Ectodermal cell (in vitro differentiated cells): ENCODE measurements at regions not wholly inside any gene's neighbourhood (a gene's known extent, or its start where the extent isn't known, plus 50 kb on each side); places are given as distances from the start of the nearest gene placed in this dataset.

Source experiments
- H3K27ac ChIP-seq: 2 replicates; pipeline ENCODE4 v1.7.0; 2013; ENCODE audit warnings: mild to moderate bottlenecking, low read depth, low read length; ENCODE audit not compliant: insufficient read depth, poor library complexity, severe bottlenecking
- H3K27me3 ChIP-seq: 2 replicates; pipeline ENCODE4 v1.7.0; 2013; ENCODE audit warnings: mild to moderate bottlenecking, low read length; ENCODE audit not compliant: insufficient read depth, control insufficient read depth, poor library complexity, severe bottlenecking
- H3K36me3 ChIP-seq: one replicate; pipeline ENCODE4 v1.7.0; 2013; ENCODE audit warnings: low read length; ENCODE audit not compliant: control insufficient read depth, insufficient read depth
- H3K4me1 ChIP-seq: one replicate; pipeline ENCODE4 v1.7.0; 2013; ENCODE audit warnings: low read length; ENCODE audit not compliant: control insufficient read depth, insufficient read depth
- H3K4me3 ChIP-seq: 2 replicates; pipeline ENCODE4 v1.7.0; 2013; ENCODE audit warnings: low read depth, low read length, control low read depth; ENCODE audit not compliant: insufficient read depth
- H3K9me3 ChIP-seq: 2 replicates; pipeline ENCODE4 v1.7.0; 2013; ENCODE audit warnings: mild to moderate bottlenecking, low read length, moderate library complexity; ENCODE audit not compliant: control insufficient read depth
- WGBS, 2 experiments: methylation state at CpG; one replicate each; pipeline ENCODE4 v1.1.7; 2013; ENCODE audit warnings: missing lambda C conversion rate in 2 of 2; 5-methylcytosine and 5-hydroxymethylcytosine counted together

DNA sequence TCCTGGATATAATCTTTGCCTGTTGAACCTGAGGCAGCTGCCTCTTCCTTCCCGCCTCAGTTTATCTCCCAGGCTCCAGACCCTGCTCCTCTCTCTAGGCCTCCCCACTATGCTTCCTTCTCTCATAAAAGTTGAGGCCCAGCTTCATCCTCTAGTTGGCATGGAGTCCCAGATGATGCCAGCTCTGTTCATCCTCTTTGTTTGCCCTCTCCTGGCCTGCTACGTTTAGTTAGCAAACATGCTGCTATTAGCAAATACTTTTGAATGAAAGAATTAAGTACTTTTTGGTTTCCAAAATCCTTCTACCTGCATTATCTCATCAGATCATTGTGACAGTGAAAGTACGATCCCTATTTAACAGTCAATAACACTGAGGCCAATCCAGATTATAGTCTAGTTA lies 472.5 kb downstream of the COG6 start:
- Histone ChIP-seq H3K9me3 (no peaks in the 10 kb centered on the region), H3K36me3 (no peaks in the 10 kb centered on the region), H3K4me1 (no peaks in the 10 kb centered on the region), H3K4me3 (no peak overlapping the region), H3K27ac (no peak overlapping the region), H3K27me3 (no peaks in the 10 kb centered on the region)
- WGBS, 2 experiments: 89 to 90% methylated on average over 3 of the region's 3 CpGs

DNA sequence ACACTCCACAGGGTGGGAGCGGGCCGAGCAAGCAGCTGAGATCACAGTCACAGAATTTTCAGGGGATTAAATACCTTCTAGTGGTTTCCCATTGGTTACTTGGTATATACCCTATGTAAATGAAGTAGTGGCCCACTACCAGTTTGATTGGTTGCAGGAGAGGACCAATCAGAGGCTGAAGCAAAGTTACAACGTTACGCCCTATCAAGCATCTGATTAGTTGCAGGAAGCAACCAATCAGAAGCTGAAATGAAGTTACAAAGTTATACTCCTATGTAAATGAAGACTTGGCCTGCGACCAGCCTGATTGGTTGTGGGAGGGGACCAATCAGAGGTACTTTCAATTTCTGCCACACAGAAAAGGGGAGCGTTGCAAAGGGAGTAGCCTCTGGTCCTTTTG lies 474.0 kb downstream of the COG6 start:
- Histone ChIP-seq H3K4me3 (no peak overlapping the region), H3K36me3 (no peaks in the 10 kb centered on the region), H3K27ac (no peak overlapping the region), H3K4me1 (no peaks in the 10 kb centered on the region), H3K9me3 (no peaks in the 10 kb centered on the region), H3K27me3 (no peaks in the 10 kb centered on the region)
- 96 to 97% methylated on average over 6 of the region's 6 CpGs for WGBS, 2 experiments

DNA sequence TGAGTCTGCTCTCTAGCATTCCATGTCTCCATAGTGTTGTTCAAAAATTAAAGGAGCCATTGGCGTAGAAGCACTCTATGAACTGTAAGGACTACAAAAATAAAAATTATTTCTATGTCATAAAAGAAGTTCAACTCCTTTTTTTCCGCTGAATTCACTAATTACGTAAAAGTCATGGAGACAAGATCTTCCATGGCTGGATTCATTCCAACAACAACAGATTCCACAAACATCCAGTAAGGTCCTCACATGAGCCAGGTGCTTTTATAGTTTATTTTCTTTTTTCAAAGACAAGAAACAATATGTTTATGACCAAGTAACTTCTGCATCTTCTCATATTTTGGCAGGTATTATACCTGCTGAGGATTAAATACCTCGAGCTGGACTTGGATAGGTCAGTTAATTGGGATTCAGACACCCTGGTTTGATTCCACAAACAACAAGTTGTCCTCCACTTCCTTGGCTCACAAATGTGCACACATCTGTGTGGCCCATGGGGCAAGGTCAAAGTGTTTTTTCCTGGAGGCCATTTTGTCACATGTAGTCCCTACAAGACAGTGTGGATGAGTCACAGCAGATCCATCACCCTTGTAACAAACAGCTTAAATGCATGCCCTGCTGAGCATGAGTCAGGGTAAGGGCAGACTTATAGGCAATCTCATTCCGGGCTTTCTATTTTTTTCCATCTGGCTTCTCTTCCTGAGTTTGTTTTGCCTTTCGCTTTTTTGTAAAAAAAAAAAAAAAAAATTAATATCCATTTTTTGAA lies 475.6 kb downstream of the COG6 start:
- H3K36me3 ChIP-seq: no peaks in the 10 kb centered on the region
- no peak overlapping the region for H3K27ac ChIP-seq
- H3K4me1 ChIP-seq: no peaks in the 10 kb centered on the region
- WGBS, 2 experiments: 92 to 96% methylated on average over 5 of the region's 6 CpGs
- H3K4me3 ChIP-seq: no peak overlapping the region
- H3K27me3 ChIP-seq: no peaks in the 10 kb centered on the region
- H3K9me3 ChIP-seq: no peaks in the 10 kb centered on the region

DNA sequence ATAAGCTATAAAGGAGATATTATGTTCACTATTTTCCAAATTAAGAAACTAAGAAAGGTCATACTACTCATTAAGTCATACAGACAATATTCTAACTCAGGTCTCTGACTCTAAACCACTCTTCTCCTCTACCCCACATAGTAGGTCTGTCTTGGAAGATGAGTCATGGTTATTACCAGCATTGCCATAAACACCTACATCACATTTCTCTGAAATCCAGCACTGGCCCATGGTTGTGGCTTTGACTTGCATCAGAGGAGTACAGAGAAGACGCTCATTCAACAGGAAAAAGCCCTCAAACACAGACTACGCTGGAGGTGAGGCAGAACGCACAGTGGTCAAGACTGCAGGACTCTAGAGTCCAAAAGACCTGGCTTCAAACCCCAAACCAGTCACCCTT lies 476.8 kb downstream of the COG6 start:
- H3K36me3 ChIP-seq: no peaks in the 10 kb centered on the region
- no peaks in the 10 kb centered on the region for H3K9me3 ChIP-seq
- no peaks in the 10 kb centered on the region for H3K27me3 ChIP-seq
- H3K27ac ChIP-seq: no peak overlapping the region
- H3K4me1 ChIP-seq: no peaks in the 10 kb centered on the region
- no peak overlapping the region for H3K4me3 ChIP-seq
- WGBS, 2 experiments: 94 to 95% methylated on average over 3 of the region's 3 CpGs

DNA sequence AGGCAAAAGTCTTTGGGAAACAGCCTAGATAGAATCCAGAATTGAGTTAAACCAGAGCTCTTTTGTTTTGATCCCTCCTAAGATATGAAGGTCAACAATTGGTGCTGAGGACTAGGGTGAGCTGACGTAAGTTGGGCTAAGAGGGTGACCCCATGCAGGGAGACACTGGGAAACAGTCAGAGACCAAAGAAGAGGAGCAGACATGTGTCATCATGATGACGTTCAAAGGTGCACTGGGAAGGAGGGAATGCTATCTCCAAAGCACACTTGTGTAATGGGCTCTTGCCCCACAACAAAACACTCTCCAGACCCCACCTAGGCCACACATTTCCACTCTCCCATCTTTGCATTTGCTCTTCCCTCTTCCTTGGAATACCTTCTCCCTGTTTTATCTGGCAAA lies 481.4 kb downstream of the COG6 start:
- Histone ChIP-seq H3K27ac (no peak overlapping the region), H3K4me1 (no peaks in the 10 kb centered on the region), H3K4me3 (no peak overlapping the region), H3K9me3 (no peaks in the 10 kb centered on the region), H3K27me3 (no peaks in the 10 kb centered on the region), H3K36me3 (no peaks in the 10 kb centered on the region)
- 90 to 91% methylated on average over 2 of the region's 2 CpGs for WGBS, 2 experiments

DNA sequence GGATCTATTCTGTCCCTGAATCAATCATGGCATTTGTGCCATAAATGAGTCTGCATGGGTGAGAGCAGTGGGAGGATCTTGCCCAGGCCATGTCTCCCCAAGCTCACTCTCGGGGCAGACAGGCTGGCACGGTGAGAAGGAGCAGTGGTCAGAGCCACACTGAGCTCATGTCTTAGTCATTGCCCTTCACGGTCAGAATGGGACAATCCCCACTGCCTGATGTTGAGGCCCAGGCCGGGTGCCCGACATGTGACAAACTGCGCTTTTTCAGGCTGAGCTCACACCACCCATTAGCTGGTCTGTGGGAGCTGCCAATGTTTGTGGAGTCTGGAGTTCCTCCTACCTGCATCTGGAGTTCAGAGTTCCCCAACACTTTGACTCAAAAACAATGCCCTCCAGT lies 481.9 kb downstream of the COG6 start:
- 96 to 97% methylated on average over 6 of the region's 6 CpGs for WGBS, 2 experiments
- H3K36me3 ChIP-seq: no peaks in the 10 kb centered on the region
- H3K27ac ChIP-seq: no peak overlapping the region
- no peaks in the 10 kb centered on the region for H3K9me3 ChIP-seq
- H3K4me3 ChIP-seq: no peak overlapping the region
- H3K4me1 ChIP-seq: no peaks in the 10 kb centered on the region
- H3K27me3 ChIP-seq: no peaks in the 10 kb centered on the region

DNA sequence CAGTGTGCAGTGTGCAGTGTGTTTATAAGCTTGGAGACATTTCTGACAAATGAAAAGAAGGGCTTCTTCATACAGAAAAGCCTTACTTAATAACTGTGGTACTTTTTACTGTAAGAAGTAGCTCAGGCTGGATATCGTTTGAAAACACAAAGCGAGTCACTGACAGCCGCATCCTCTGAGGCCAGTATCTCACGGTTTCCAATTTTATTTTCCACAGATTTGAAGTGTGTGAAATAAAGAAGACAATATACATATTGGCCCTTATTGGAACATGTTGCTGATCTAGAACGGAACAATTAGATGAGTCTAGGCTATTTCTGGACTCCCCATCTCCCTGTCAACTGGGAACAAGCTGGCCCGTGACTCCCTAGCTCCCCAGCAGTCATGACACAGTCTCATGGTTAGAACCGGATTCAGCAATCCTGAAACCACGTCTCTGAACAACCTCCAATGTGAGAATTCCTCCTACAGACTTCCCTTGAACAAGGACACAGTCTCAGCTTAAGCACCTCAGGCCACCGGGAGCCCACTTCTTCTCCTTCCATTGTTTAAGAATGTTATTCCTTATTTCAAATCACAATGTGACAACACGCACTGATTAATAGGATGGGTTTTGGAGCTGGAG lies 484.5 kb downstream of the COG6 start:
- no peaks in the 10 kb centered on the region for H3K4me1 ChIP-seq
- no peaks in the 10 kb centered on the region for H3K9me3 ChIP-seq
- WGBS, 2 experiments: 75 to 84% methylated on average over 8 to 10 of the region's 10 CpGs
- H3K4me3 ChIP-seq: no peak overlapping the region
- H3K27me3 ChIP-seq: no peaks in the 10 kb centered on the region
- no peaks in the 10 kb centered on the region for H3K36me3 ChIP-seq
- H3K27ac ChIP-seq: no peak overlapping the region

DNA sequence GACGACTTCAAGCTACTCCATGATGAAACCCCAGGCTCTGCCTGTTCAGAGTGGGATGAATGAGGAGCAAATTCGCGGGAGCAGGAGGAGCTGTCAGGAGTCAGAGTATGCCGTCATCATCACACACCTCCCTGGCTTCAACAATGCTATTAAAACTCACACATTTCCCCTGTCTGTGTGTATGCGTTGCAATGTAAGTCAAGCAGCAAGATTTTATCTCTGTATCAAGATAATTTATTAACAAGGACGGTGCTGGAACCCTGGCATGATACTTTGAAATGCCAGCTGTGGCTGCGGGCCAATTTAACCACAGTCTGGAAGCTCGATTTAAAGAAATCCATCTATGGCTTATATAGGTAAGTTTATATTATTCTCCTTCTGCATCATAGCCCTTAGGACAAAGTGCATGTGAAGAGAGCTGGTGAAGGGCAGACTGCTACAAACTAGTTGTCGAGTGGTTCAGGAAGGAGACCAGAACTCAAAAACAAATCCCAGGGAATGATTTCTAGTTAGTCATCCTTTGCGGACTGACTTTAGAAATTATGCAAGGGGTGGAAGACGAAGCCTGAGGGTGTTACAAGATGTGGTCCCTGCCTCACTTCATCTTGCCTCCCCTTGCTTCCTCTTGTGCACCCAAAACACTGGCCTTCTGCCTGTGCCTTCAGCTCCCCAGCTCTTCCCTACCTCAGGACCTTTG lies 486.5 kb downstream of the COG6 start:
- 84 to 87% methylated on average over 11 of the region's 11 CpGs for WGBS, 2 experiments
- H3K36me3 ChIP-seq: no peaks in the 10 kb centered on the region
- H3K9me3 ChIP-seq: no peaks in the 10 kb centered on the region
- H3K4me3 ChIP-seq: no peak overlapping the region
- H3K4me1 ChIP-seq: no peaks in the 10 kb centered on the region
- H3K27me3 ChIP-seq: no peaks in the 10 kb centered on the region
- H3K27ac ChIP-seq: no peak overlapping the region

DNA sequence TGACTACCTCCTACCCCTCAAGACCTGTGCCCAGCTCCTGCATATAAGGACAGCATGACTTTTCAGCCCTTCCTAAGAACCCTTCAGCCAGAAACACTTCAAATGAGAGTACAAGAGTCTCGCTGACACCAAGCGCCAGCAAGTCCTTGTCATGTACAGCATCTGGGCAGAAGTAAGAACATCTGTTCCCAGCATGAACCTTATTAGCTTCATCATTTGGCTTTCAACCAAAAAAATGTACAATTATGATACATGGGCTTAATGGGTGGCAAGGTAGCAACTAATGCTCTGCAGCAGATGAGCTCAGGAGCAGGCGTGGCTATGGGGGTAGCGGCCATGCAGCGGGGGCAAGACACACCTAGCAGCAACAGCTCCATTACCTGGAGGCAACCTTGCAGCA lies 487.6 kb downstream of the COG6 start:
- H3K9me3 ChIP-seq: no peaks in the 10 kb centered on the region
- no peaks in the 10 kb centered on the region for H3K4me1 ChIP-seq
- H3K27me3 ChIP-seq: no peaks in the 10 kb centered on the region
- H3K27ac ChIP-seq: no peak overlapping the region
- WGBS, 2 experiments: 77 to 79% methylated on average over 5 of the region's 5 CpGs
- H3K4me3 ChIP-seq: no peak overlapping the region
- H3K36me3 ChIP-seq: no peaks in the 10 kb centered on the region

DNA sequence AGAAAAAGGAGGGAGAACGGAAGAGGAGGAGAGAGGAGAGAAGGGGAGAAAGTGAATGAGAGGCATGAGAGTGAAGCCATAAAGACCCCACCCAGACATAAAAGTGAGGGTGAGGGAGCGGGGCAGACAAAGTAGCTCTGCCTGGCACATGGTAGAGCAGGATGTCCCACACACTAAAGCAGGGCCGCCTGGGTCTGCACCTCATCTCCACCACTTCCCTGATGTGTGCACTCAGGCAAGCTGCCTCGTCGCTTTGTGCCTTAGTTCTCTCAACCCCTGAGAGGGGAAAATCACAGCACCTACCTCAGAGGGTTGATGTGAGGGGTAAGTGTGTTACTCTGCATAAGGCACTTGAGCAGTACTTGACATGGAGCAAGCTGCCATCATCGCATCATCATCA lies 488.1 kb downstream of the COG6 start:
- H3K4me1 ChIP-seq: no peaks in the 10 kb centered on the region
- no peaks in the 10 kb centered on the region for H3K36me3 ChIP-seq
- no peak overlapping the region for H3K4me3 ChIP-seq
- H3K27me3 ChIP-seq: no peaks in the 10 kb centered on the region
- WGBS, 2 experiments: 94 to 95% methylated on average over 6 of the region's 6 CpGs
- no peak overlapping the region for H3K27ac ChIP-seq
- no peaks in the 10 kb centered on the region for H3K9me3 ChIP-seq
